ENCODE measurements at regions not wholly inside any gene's neighbourhood (a gene's known extent, or its start where the extent isn't known, plus 50 kb on each side); places are given as distances from the start of the nearest gene placed in this dataset.

- DNase-seq (ENCODE audit: low read depth, low spot score), result no peak
- H3K9me3 ChIP-seq (ENCODE audit: control insufficient read depth, insufficient read depth, low read length), result no peaks in the 10 kb centered on the region
These were observed 200.6 kb downstream of the SEMA6D start for GRCh38 chr15:47917881-47918280.

DNA sequence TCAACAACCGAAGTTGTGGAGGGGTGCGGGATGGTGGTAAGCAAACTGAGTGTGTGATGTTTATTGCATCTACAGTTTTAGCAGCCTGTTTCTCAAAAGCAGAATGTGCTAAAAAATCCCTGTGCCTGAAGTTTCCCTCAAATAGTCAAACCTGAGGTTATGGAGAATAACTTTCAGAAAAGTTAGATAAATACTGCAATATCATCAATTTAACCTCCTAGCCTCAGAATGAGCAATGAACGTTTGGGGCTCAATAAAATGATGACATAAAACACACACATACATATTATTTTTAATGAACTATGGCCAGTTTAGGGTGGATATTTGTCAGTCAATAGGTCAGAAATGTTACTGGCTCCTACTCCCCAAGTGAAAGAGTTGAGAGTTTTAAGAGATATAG is 201.6 kb downstream of the SEMA6D start:
- no peaks in the 10 kb centered on the region for H3K4me1 ChIP-seq (ENCODE audit: control insufficient read depth, insufficient read depth, low read length)
- H3K36me3 ChIP-seq (ENCODE audit: control insufficient read depth, insufficient read depth, low read length), result no peaks in the 10 kb centered on the region
- H3K27ac ChIP-seq (ENCODE audit: low read length), result no peak overlapping the region
- no CpG with 5 or more reads among the region's 3 CpGs for WGBS (ENCODE audit: insufficient coverage, insufficient read length)
- no peaks in the 10 kb centered on the region for H3K9me3 ChIP-seq (ENCODE audit: control insufficient read depth, insufficient read depth, low read length)
- H3K4me3 ChIP-seq (ENCODE audit: low read length), result no peak overlapping the region
- no peak for DNase-seq (ENCODE audit: low read depth, low spot score)
- no peaks in the 10 kb centered on the region for H3K27me3 ChIP-seq (ENCODE audit: control insufficient read depth, insufficient read depth, low read length)

More at GRCh38 chr15:47917881-47918280, 200.6 kb downstream of the SEMA6D start:
- H3K4me1 ChIP-seq (ENCODE audit: control insufficient read depth, insufficient read depth, low read length), result no peaks in the 10 kb centered on the region
- H3K36me3 ChIP-seq (ENCODE audit: control insufficient read depth, insufficient read depth, low read length), result no peaks in the 10 kb centered on the region
- H3K4me3 ChIP-seq (ENCODE audit: low read length), result no peak overlapping the region
- H3K27ac ChIP-seq (ENCODE audit: low read length), result no peak overlapping the region
- WGBS (ENCODE audit: insufficient coverage, insufficient read length), result no CpG with 5 or more reads among the region's 1 CpG
- H3K27me3 ChIP-seq (ENCODE audit: control insufficient read depth, insufficient read depth, low read length), result no peaks in the 10 kb centered on the region

DNA sequence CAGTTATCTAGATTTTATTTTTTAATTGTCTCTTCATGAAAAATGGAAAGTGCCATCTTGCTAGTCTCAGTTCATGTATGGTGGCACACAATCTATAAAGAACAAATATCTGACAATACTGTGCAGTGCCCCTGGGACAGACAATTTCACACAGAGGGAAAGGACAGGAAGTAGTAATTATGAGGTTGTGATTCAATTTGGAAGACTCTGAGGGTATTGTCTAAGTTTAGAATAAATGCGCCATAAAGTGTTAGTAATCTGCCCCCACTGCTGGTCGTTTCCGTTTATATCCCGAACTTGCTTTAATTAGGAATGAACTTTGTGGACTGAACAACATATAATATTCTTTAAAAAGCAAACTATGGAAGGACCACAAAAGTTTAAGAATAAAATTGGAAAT is 196.4 kb upstream of the SLC24A5 start:
- WGBS (ENCODE audit: insufficient coverage, insufficient read length), result no CpG with 5 or more reads among the region's 4 CpGs
- no peaks in the 10 kb centered on the region for H3K36me3 ChIP-seq (ENCODE audit: control insufficient read depth, insufficient read depth, low read length)
- H3K27me3 ChIP-seq (ENCODE audit: control insufficient read depth, insufficient read depth, low read length), result no peaks in the 10 kb centered on the region
- DNase-seq (ENCODE audit: low read depth, low spot score), result no peak
- no peaks in the 10 kb centered on the region for H3K9me3 ChIP-seq (ENCODE audit: control insufficient read depth, insufficient read depth, low read length)
- no peak overlapping the region for H3K27ac ChIP-seq (ENCODE audit: low read length)
- no peaks in the 10 kb centered on the region for H3K4me1 ChIP-seq (ENCODE audit: control insufficient read depth, insufficient read depth, low read length)
- no peak overlapping the region for H3K4me3 ChIP-seq (ENCODE audit: low read length)

DNA sequence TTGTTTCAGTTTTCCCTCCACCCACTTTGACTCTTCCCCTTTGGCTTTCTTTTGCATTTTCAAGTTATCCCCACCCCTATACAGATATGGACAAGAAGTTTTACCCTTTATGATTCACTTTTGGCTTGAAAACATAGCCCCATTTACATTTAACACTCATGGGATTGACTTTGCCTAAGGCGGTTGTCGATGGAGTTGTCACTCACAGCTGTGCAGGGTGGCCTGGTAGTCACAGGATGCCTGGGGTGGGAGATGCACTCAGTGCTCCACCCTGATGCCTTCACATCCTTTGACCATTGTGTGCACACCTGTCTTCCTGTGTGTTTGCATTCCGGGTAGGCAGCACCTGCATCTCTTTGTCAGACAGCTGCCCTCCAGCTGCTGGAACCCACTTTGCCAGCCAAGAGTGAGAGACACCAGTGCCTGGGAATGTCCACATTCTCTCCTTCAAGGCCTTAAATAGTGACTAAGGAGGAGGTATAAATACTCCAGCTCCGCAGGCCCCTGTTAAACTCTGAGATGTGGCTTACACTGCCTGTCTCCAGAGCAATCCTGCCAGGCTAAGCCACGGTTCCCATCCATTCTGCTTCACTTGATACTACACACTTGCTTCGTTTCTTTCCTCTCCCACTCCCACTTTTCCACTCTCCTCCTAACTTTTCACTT is 191.5 kb upstream of the SLC24A5 start:
- H3K9me3 ChIP-seq (ENCODE audit: control insufficient read depth, insufficient read depth, low read length), result no peaks in the 10 kb centered on the region
- H3K36me3 ChIP-seq (ENCODE audit: control insufficient read depth, insufficient read depth, low read length), result no peaks in the 10 kb centered on the region
- no peaks in the 10 kb centered on the region for H3K4me1 ChIP-seq (ENCODE audit: control insufficient read depth, insufficient read depth, low read length)
- 100% methylated on average over 1 of the region's 6 CpGs for WGBS (ENCODE audit: insufficient coverage, insufficient read length)
- H3K27me3 ChIP-seq (ENCODE audit: control insufficient read depth, insufficient read depth, low read length), result no peaks in the 10 kb centered on the region
- no peak overlapping the region for H3K27ac ChIP-seq (ENCODE audit: low read length)
- H3K4me3 ChIP-seq (ENCODE audit: low read length), result no peak overlapping the region
- no peak for DNase-seq (ENCODE audit: low read depth, low spot score)

DNA sequence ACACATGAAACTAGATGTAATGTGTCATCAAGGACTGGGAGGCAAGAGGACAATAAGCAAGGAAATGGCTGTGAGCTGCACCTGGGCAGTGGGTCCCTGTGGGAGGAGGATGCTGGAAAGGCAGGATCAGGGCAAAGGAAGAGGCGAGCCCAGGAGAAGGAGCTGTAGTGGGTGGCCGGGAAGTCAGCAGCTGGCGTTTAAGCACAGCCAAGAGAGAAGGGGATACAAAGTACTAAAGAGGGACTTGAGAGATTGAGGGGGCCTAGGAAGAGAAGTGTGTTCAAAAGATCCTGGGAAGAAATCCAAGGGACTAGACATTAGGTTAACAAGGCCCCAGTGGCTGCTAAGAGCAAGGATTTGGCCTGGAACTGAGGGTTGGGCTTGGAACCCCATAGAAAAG is 188.5 kb upstream of the SLC24A5 start:
- Histone ChIP-seq H3K4me3 (ENCODE audit: low read length) (no peak overlapping the region), H3K27ac (ENCODE audit: low read length) (no peak overlapping the region), H3K9me3 (ENCODE audit: control insufficient read depth, insufficient read depth, low read length) (no peaks in the 10 kb centered on the region), H3K27me3 (ENCODE audit: control insufficient read depth, insufficient read depth, low read length) (no peaks in the 10 kb centered on the region), H3K36me3 (ENCODE audit: control insufficient read depth, insufficient read depth, low read length) (no peaks in the 10 kb centered on the region), H3K4me1 (ENCODE audit: control insufficient read depth, insufficient read depth, low read length) (no peaks in the 10 kb centered on the region)
- WGBS (ENCODE audit: insufficient coverage, insufficient read length), result no CpG with 5 or more reads among the region's 3 CpGs
- no peak for DNase-seq (ENCODE audit: low read depth, low spot score)

DNA sequence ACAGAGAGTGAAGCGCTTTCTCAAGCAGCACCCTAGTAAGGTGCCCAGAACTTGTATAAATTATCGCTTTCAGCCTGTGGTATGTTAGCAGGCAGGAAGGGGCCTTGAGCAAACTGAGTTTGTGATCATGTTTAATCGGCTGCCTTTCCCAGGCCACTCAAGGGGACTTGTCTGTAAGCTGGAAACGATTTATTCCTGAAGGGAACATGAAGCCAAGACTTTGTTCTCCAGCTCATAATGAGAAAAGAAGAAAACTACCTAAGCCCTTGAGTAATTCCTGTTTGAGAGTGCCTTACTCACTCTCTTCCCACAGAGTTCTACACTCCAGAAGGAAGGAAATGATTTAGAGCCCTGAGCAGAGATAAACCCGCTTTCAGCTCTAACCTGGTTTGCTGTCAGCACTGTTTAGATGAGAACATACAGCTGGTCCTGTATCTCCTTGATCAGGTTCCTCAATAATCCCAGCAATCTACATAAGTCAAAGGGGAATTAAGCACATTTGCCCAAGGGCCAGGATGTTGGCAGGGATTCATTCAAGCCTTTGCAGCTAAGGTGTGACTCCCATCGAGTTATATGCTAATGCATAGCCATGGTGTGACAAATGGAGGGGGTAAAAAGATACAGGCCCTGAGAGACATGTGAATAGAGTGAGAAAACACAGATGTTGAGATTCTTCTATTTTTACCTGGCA is 187.7 kb upstream of the SLC24A5 start:
- Histone ChIP-seq H3K27me3 (ENCODE audit: control insufficient read depth, insufficient read depth, low read length) (no peaks in the 10 kb centered on the region), H3K9me3 (ENCODE audit: control insufficient read depth, insufficient read depth, low read length) (no peaks in the 10 kb centered on the region), H3K4me1 (ENCODE audit: control insufficient read depth, insufficient read depth, low read length) (no peaks in the 10 kb centered on the region), H3K27ac (ENCODE audit: low read length) (no peak overlapping the region), H3K4me3 (ENCODE audit: low read length) (no peak overlapping the region), H3K36me3 (ENCODE audit: control insufficient read depth, insufficient read depth, low read length) (no peaks in the 10 kb centered on the region)
- DNase-seq (ENCODE audit: low read depth, low spot score), result no peak
- no CpG with 5 or more reads among the region's 6 CpGs for WGBS (ENCODE audit: insufficient coverage, insufficient read length)

- no peak for DNase-seq (ENCODE audit: low read depth, low spot score)
- Histone ChIP-seq H3K27ac (ENCODE audit: low read length) (no peak overlapping the region), H3K4me3 (ENCODE audit: low read length) (no peak overlapping the region), H3K9me3 (ENCODE audit: control insufficient read depth, insufficient read depth, low read length) (no peaks in the 10 kb centered on the region), H3K4me1 (ENCODE audit: control insufficient read depth, insufficient read depth, low read length) (no peaks in the 10 kb centered on the region), H3K36me3 (ENCODE audit: control insufficient read depth, insufficient read depth, low read length) (no peaks in the 10 kb centered on the region), H3K27me3 (ENCODE audit: control insufficient read depth, insufficient read depth, low read length) (no peaks in the 10 kb centered on the region)
- WGBS (ENCODE audit: insufficient coverage, insufficient read length), result no CpG with 5 or more reads among the region's 3 CpGs
These were observed 186.9 kb upstream of the SLC24A5 start for GRCh38 chr15:47933865-47934264.

DNA sequence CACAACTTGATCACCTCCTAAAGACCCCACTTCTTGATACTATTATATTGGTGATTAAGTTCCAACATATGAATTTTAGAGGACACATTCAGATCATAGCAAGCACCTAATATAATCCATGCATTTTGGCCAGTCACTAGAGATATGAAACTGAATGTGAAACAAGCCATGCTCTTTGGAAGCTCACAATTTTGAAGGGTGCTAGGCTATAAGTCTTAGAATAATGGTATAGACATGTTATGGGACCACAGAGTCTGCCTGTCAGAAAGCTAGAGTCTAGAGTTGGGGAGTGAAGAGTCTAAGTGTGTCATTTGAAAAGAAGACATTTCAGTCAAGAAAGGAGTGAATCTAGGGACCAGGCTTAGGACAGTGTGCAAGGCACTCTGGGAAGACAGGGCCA is 186.4 kb upstream of the SLC24A5 start:
- Histone ChIP-seq H3K4me1 (ENCODE audit: control insufficient read depth, insufficient read depth, low read length) (no peaks in the 10 kb centered on the region), H3K36me3 (ENCODE audit: control insufficient read depth, insufficient read depth, low read length) (no peaks in the 10 kb centered on the region), H3K4me3 (ENCODE audit: low read length) (no peak overlapping the region), H3K27me3 (ENCODE audit: control insufficient read depth, insufficient read depth, low read length) (no peaks in the 10 kb centered on the region), H3K27ac (ENCODE audit: low read length) (no peak overlapping the region), H3K9me3 (ENCODE audit: control insufficient read depth, insufficient read depth, low read length) (no peaks in the 10 kb centered on the region)
- DNase-seq (ENCODE audit: low read depth, low spot score), result no peak

- Histone ChIP-seq H3K36me3 (ENCODE audit: control insufficient read depth, insufficient read depth, low read length) (no peaks in the 10 kb centered on the region), H3K9me3 (ENCODE audit: control insufficient read depth, insufficient read depth, low read length) (no peaks in the 10 kb centered on the region), H3K4me3 (ENCODE audit: low read length) (no peak overlapping the region), H3K27me3 (ENCODE audit: control insufficient read depth, insufficient read depth, low read length) (no peaks in the 10 kb centered on the region), H3K4me1 (ENCODE audit: control insufficient read depth, insufficient read depth, low read length) (no peaks in the 10 kb centered on the region), H3K27ac (ENCODE audit: low read length) (no peak overlapping the region)
- DNase-seq (ENCODE audit: low read depth, low spot score), result no peak
These were observed 183.0 kb upstream of the SLC24A5 start for GRCh38 chr15:47937834-47938233.

- DNase-seq (ENCODE audit: low read depth, low spot score), result no peak
- no peak overlapping the region for H3K27ac ChIP-seq (ENCODE audit: low read length)
- no peaks in the 10 kb centered on the region for H3K27me3 ChIP-seq (ENCODE audit: control insufficient read depth, insufficient read depth, low read length)
- no peaks in the 10 kb centered on the region for H3K4me1 ChIP-seq (ENCODE audit: control insufficient read depth, insufficient read depth, low read length)
- no CpG with 5 or more reads among the region's 5 CpGs for WGBS (ENCODE audit: insufficient coverage, insufficient read length)
- H3K4me3 ChIP-seq (ENCODE audit: low read length), result no peak overlapping the region
- no peaks in the 10 kb centered on the region for H3K36me3 ChIP-seq (ENCODE audit: control insufficient read depth, insufficient read depth, low read length)
- H3K9me3 ChIP-seq (ENCODE audit: control insufficient read depth, insufficient read depth, low read length), result no peaks in the 10 kb centered on the region
These were observed 176.0 kb upstream of the SLC24A5 start for GRCh38 chr15:47944637-47945288.

All from iPS DF 6.9 (cell line).